Endothelial cell of umbilical vein (primary cell): ENCODE measurements at regions not wholly inside any gene's neighbourhood (a gene's known extent, or its start where the extent isn't known, plus 50 kb on each side); places are given as distances from the start of the nearest gene placed in this dataset.

Experiments used
- BruUV-seq: library from RNA; stranded (reverse); fragments of 400-500 nt; replicated peaks from 2 replicates; lab custom pipeline; 2021; lab: Mats Ljungman, UMichigan
- CTCF ChIA-PET: fragments of 300-600, 350-600 bp; sonication (Branson Sonifier 250); formaldehyde crosslinking; loops from one replicate; lab custom pipeline; 2021; ENCODE audit warnings: antibody characterized with exemption, inconsistent platforms; lab: Charles Lee
- POLR2A ChIA-PET: fragments of 300-600, 350-600 bp; sonication (Branson Sonifier 250); formaldehyde crosslinking; loops from one replicate; lab custom pipeline; 2021; ENCODE audit warnings: antibody characterized with exemption, inconsistent platforms; lab: Charles Lee
- DNase-seq: peaks from one replicate; pipeline ENCODE4 v3.0.0-alpha.2; 2011; ENCODE audit warnings: low read depth, low spot score
- FAIRE-seq: peaks from 2 replicates; lab custom pipeline; 2011; peaks lifted over from hg19 to GRCh38; lab: Jason Lieb, UNC
- H2AFZ ChIP-seq: 2 replicates; pipeline ENCODE4 v1.6.0; 2012; ENCODE audit warnings: low read depth, low read length, control low read depth, inconsistent platforms
- H3K27ac ChIP-seq: 2 replicates; pipeline ENCODE4 v1.5.1; 2011; ENCODE audit warnings: low read depth, mild to moderate bottlenecking, control low read depth, low read length, moderate library complexity; ENCODE audit not compliant: insufficient read depth
- H3K27me3 ChIP-seq, 2 experiments: 2 replicates each; pipeline versions ENCODE4 v1.6.0 to v1.6.1; 2011; ENCODE audit warnings: low read length in 2 of 2, mixed read lengths in 1 of 2; ENCODE audit not compliant: control insufficient read depth in 2 of 2, insufficient read depth in 2 of 2
- H3K36me3 ChIP-seq, 2 experiments: 2 replicates in 1 of 2; 3 replicates in 1 of 2; pipeline ENCODE4 v1.5.1; 2011; ENCODE audit warnings: low read length in 2 of 2, mild to moderate bottlenecking in 1 of 2, moderate library complexity in 1 of 2; ENCODE audit not compliant: control insufficient read depth in 2 of 2, insufficient read depth in 2 of 2; ENCODE audit errors: extremely low read depth in 1 of 2
- H3K4me1 ChIP-seq: 3 replicates; pipeline ENCODE4 v1.5.1; 2011; ENCODE audit warnings: mild to moderate bottlenecking, low read length; ENCODE audit not compliant: control insufficient read depth, insufficient read depth; ENCODE audit errors: extremely low read depth
- H3K4me2 ChIP-seq: 2 replicates; pipeline ENCODE4 v1.6.1; 2011; ENCODE audit warnings: low read length, control low read depth, mixed read lengths; ENCODE audit not compliant: insufficient read depth
- H3K4me3 ChIP-seq, 3 experiments: fragments of 200-600 bp in 1 of 3; sonication (generic), shearing (Covaris generic) in 1 of 3; replicated peaks in 1 of 3; 2 replicates each; pipeline ENCODE4 v1.5.1; 2011 to 2016; ENCODE audit warnings: control low read depth in 3 of 3, low read length in 3 of 3, mild to moderate bottlenecking in 2 of 3, inconsistent platforms in 1 of 3, low read depth in 1 of 3, moderate library complexity in 1 of 3; ENCODE audit not compliant: insufficient read depth in 1 of 3
- H3K79me2 ChIP-seq: 2 replicates; pipeline ENCODE4 v1.6.0; 2012; ENCODE audit warnings: low read length, inconsistent platforms; ENCODE audit not compliant: control insufficient read depth, insufficient read depth
- H3K9ac ChIP-seq: replicated peaks from 2 replicates; pipeline ENCODE3; 2011; ENCODE audit warnings: low read length, control low read depth; ENCODE audit not compliant: insufficient read depth; ENCODE audit errors: extremely low read depth
- H3K9me1 ChIP-seq: replicated peaks from 3 replicates; pipeline ENCODE4 v1.6.0; 2011; ENCODE audit warnings: mild to moderate bottlenecking, low read length; ENCODE audit not compliant: control insufficient read depth, insufficient read depth; ENCODE audit errors: extremely low read depth
- H3K9me3 ChIP-seq: replicated peaks from 2 replicates; pipeline ENCODE4 v1.5.1; 2012; ENCODE audit warnings: low read length, inconsistent platforms; ENCODE audit not compliant: control insufficient read depth, insufficient read depth
- H4K20me1 ChIP-seq: replicated peaks from 2 replicates; pipeline ENCODE3; 2011; ENCODE audit warnings: mild to moderate bottlenecking, low read length; ENCODE audit not compliant: control insufficient read depth, insufficient read depth; ENCODE audit errors: extremely low read depth
- EZH2 ChIP-seq: IDR thresholded peaks from 2 replicates; pipeline ENCODE4 v1.6.1; 2012; ENCODE audit warnings: borderline replicate concordance, low read depth, mild to moderate bottlenecking, moderate library complexity, low read length, inconsistent platforms; ENCODE audit not compliant: severe bottlenecking
- FOS ChIP-seq: IDR thresholded peaks from 2 replicates; pipeline ENCODE4 v1.6.1; 2011; ENCODE audit warnings: mild to moderate bottlenecking, low read length, moderate library complexity, borderline replicate concordance; ENCODE audit not compliant: insufficient read depth
- GATA2 ChIP-seq: IDR thresholded peaks from 2 replicates; pipeline ENCODE4 v1.7.0; 2011; ENCODE audit warnings: low read depth, mild to moderate bottlenecking, moderate library complexity, mixed read lengths, low read length; ENCODE audit not compliant: insufficient read length, insufficient read depth
- JUN ChIP-seq: IDR thresholded peaks from 2 replicates; pipeline ENCODE4 v1.6.1; 2011; ENCODE audit warnings: borderline replicate concordance, low read depth; ENCODE audit not compliant: insufficient read length, insufficient read depth
- MYC ChIP-seq: IDR thresholded peaks from one replicate; pipeline ENCODE4 v1.6.1; 2011; ENCODE audit warnings: mild to moderate bottlenecking, low read depth, low read length
- POLR2A ChIP-seq: IDR thresholded peaks from 2 replicates; pipeline ENCODE4 v1.6.1; 2012; ENCODE audit warnings: low read depth, mild to moderate bottlenecking, control low read depth, low read length
- dilution Hi-C: fragments of 300-500 bp; cut with MboI; formaldehyde crosslinking; loops from one replicate; pipeline ENCODE4 v1.15.0; 2019; ENCODE audit warnings: low sequenced_read_pairs; ENCODE audit not compliant: extremely low pct_ligation_motif_present
- intact Hi-C: fragments of 100-400 bp; cut with micrococcal nuclease; formaldehyde crosslinking; loops from one replicate; pipeline ENCODE4 v1.10.0; 2022
- TF ChIP-seq, protein P1 (sequence below): IDR thresholded peaks from 2 replicates; pipeline ENCODE4 v1.6.1; 2011; ENCODE audit not compliant: insufficient read depth, insufficient read length
- TF ChIP-seq, protein P2 (sequence below), 2 donors: IDR thresholded peaks; 1 replicate in 1 of 2; 2 replicates in 1 of 2; pipeline ENCODE4 v1.5.1; 2011; ENCODE audit warnings: low read length in 2 of 2, mild to moderate bottlenecking in 2 of 2, moderate library complexity in 2 of 2, control low read depth in 1 of 2, inconsistent platforms in 1 of 2, low read depth in 1 of 2; ENCODE audit not compliant: insufficient read depth in 1 of 2; ENCODE audit errors: extremely low read depth in 1 of 2

DNA sequence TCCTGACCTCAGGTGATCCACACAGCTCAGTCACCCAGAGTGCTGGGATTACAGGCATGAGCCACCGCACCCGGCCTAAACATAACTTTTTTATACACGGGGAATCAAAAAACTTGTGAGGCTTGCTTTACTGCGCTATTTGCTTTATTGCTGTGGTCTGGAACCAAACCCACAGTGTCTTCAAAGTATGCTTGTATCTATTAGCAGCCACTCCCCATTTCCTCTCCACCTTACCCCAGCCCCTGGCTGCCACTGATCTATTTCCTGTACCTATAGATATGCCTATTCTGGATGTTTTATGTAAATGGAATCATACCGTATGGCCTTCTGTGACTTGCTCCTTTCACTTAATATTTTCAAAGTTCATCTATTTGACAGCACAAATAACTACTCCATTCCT is 233.4 kb downstream of the BMP4 start:
- FAIRE-seq = no peak
- BruUV-seq = no TSS peak

More for the DNA sequence above, 233.4 kb downstream of the BMP4 start:
- H3K4me3 ChIP-seq = no peak overlapping the region
- H3K4me2 ChIP-seq = no peak overlapping the region
- no peaks in the 10 kb centered on the region for H3K9me3 ChIP-seq
- H3K9ac ChIP-seq = no peak overlapping the region
- dilution Hi-C loops (no loop called here), intact Hi-C loops (no loop called here)
- ChIA-PET CTCF (no interaction called here), POLR2A (no interaction called here)
- H3K4me1 ChIP-seq = no peaks in the 10 kb centered on the region
- DNase-seq = no peak
- H3K27ac ChIP-seq = no peak overlapping the region
- no peaks in the 10 kb centered on the region for H3K36me3 ChIP-seq
- no peaks in the 10 kb centered on the region for H3K79me2 ChIP-seq
- no peaks in the 10 kb centered on the region for H3K9me1 ChIP-seq
- no peak for TF ChIP-seq GATA2
- no peak for TF ChIP-seq EZH2
- no peak for TF ChIP-seq MYC
- no peak for TF ChIP-seq FOS
- TF ChIP-seq POLR2A = no peak
- TF ChIP-seq, protein P1, sequence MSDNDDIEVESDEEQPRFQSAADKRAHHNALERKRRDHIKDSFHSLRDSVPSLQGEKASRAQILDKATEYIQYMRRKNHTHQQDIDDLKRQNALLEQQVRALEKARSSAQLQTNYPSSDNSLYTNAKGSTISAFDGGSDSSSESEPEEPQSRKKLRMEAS = no peak
- TF ChIP-seq, protein P2, sequence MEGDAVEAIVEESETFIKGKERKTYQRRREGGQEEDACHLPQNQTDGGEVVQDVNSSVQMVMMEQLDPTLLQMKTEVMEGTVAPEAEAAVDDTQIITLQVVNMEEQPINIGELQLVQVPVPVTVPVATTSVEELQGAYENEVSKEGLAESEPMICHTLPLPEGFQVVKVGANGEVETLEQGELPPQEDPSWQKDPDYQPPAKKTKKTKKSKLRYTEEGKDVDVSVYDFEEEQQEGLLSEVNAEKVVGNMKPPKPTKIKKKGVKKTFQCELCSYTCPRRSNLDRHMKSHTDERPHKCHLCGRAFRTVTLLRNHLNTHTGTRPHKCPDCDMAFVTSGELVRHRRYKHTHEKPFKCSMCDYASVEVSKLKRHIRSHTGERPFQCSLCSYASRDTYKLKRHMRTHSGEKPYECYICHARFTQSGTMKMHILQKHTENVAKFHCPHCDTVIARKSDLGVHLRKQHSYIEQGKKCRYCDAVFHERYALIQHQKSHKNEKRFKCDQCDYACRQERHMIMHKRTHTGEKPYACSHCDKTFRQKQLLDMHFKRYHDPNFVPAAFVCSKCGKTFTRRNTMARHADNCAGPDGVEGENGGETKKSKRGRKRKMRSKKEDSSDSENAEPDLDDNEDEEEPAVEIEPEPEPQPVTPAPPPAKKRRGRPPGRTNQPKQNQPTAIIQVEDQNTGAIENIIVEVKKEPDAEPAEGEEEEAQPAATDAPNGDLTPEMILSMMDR (IDR thresholded peaks at IDR 0.05; ENCODE audit: extremely low read depth in 1 of 2, insufficient read depth in 1 of 2, low read depth in 1 of 2, low read length in 2 of 2) = no peak
- TF ChIP-seq JUN = no peak
- no peak overlapping the region for H2AFZ ChIP-seq
- no peaks in the 10 kb centered on the region for H3K27me3 ChIP-seq
- no peaks in the 10 kb centered on the region for H4K20me1 ChIP-seq
